GM10248 (cell line): ENCODE measurements at regions not wholly inside any gene's neighbourhood (a gene's known extent, or its start where the extent isn't known, plus 50 kb on each side); places are given as distances from the start of the nearest gene placed in this dataset.

Experiments used
- CTCF ChIA-PET: fragments of 300-600 bp; sonication (Branson Sonifier 250); formaldehyde crosslinking; extraction: SDS; loops from one replicate; lab custom pipeline; 2021; ENCODE audit warnings: antibody characterized with exemption; lab: Yijun Ruan, JAX
- POLR2A ChIA-PET: fragments of 350-650 bp; sonication (Branson Sonifier 250); formaldehyde crosslinking; extraction: SDS; loops from one replicate; lab custom pipeline; 2020; ENCODE audit warnings: antibody characterized with exemption; lab: Yijun Ruan, JAX
- DNase-seq: peaks from one replicate; pipeline ENCODE4 v3.0.0; 2012; ENCODE audit errors: extremely low spot score
- CTCF ChIP-seq: IDR thresholded peaks from 2 replicates; pipeline ENCODE4 v1.5.1; 2012; ENCODE audit warnings: mild to moderate bottlenecking, low read depth; ENCODE audit errors: extremely low read depth, missing control alignments, control extremely low read depth

GRCh38 chr13:91144054-91144453 lies 203.4 kb upstream of the MIR17HG start:
- ChIA-PET POLR2A (no interaction called here), CTCF (interaction anchor here (1.3 to 1.7 kb wide), 2 partner anchors 9 to 13 kb away, joined by 4 read pairs; no protein-coding TSS in a partner anchor)
- no peak for TF ChIP-seq CTCF
- DNase-seq, result no peak

GRCh38 chr13:91144486-91144885 lies 203.0 kb upstream of the MIR17HG start:
- ChIA-PET POLR2A (no interaction called here), CTCF (interaction anchor here (1.3 to 1.7 kb wide), 2 partner anchors 10 to 12 kb away, joined by 4 read pairs; no protein-coding TSS in a partner anchor)
- no peak for DNase-seq
- TF ChIP-seq CTCF, result no peak

- DNase-seq, result no peak
- CTCF ChIA-PET, result interaction anchor here (0.8 to 1.6 kb wide), 4 partner anchors 10 to 163 kb away, joined by 3 to 5 read pairs (median 4); no protein-coding TSS in a partner anchor
- no peak for TF ChIP-seq CTCF
- POLR2A ChIA-PET, result no interaction called here
Measured at GRCh38 chr13:91145571-91146205, 201.8 kb upstream of the MIR17HG start.

GRCh38 chr13:91146601-91147000 lies 200.9 kb upstream of the MIR17HG start:
- POLR2A ChIA-PET, result no interaction called here
- no peak for TF ChIP-seq CTCF

GRCh38 chr13:91148098-91148497 lies 199.4 kb upstream of the MIR17HG start:
- TF ChIP-seq CTCF, result no peak
- DNase-seq, result no peak
- ChIA-PET CTCF (no interaction called here), POLR2A (no interaction called here)

More at GRCh38 chr13:91146601-91147000, 200.9 kb upstream of the MIR17HG start:
- DNase-seq, result no peak
- CTCF ChIA-PET, result interaction anchor here (0.6 to 1.6 kb wide), 4 partner anchors 10 to 166 kb away, joined by 3 to 5 read pairs (median 4); no protein-coding TSS in a partner anchor

GRCh38 chr13:91151921-91152320 lies 195.6 kb upstream of the MIR17HG start:
- ChIA-PET CTCF (interaction anchor here (1.5 to 1.7 kb wide), 2 partner anchors 10 to 17 kb away, joined by 4 to 7 read pairs; no protein-coding TSS in a partner anchor), POLR2A (no interaction called here)
- no peak for DNase-seq
- no peak for TF ChIP-seq CTCF
